ENCODE measurements at regions not wholly inside any gene's neighbourhood (a gene's known extent, or its start where the extent isn't known, plus 50 kb on each side); places are given as distances from the start of the nearest gene placed in this dataset.

DNA sequence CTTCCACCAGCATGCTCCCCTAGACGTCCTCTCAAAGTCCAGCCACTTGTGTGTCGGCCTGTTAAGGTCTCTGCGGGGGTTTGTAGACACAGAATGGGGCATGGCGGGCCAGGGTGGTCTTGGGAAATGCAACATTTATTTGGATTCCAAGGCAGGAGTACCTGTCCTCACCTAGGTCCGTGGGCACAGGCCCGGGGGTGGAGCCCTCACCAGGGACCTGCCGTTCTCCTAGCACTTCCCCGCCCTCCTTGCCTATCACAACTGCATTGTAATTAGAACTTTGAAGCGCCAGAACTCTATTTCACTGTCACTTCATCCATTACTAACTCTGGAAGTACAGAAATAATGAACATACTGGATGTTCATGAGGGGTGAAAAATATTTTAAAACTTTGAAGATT is 268.3 kb upstream of the ACTBL2 start:
- H3K79me2 ChIP-seq (ENCODE audit: insufficient read depth, low read length) = no peaks in the 10 kb centered on the region
- H3K27ac ChIP-seq (ENCODE audit: low read length) = no peak overlapping the region
- no peaks in the 10 kb centered on the region for H3K9me3 ChIP-seq (ENCODE audit: insufficient read depth, low read length, severe bottlenecking)
- H3K4me2 ChIP-seq (ENCODE audit: insufficient read depth, low read length) = no peak overlapping the region
- H3K27me3 ChIP-seq (ENCODE audit: insufficient read depth, low read length, poor library complexity) = peaks cover under 1% of the 10 kb centered on the region
- H3K4me1 ChIP-seq (ENCODE audit: insufficient read depth, low read length) = no peaks in the 10 kb centered on the region
- no peaks in the 10 kb centered on the region for H3K36me3 ChIP-seq (ENCODE audit: insufficient read depth, low read length)
- no peak overlapping the region for H2AFZ ChIP-seq (ENCODE audit: low read depth, low read length)
- H3K9ac ChIP-seq (ENCODE audit: low read depth, low read length) = no peak overlapping the region
- TF ChIP-seq, protein P1, sequence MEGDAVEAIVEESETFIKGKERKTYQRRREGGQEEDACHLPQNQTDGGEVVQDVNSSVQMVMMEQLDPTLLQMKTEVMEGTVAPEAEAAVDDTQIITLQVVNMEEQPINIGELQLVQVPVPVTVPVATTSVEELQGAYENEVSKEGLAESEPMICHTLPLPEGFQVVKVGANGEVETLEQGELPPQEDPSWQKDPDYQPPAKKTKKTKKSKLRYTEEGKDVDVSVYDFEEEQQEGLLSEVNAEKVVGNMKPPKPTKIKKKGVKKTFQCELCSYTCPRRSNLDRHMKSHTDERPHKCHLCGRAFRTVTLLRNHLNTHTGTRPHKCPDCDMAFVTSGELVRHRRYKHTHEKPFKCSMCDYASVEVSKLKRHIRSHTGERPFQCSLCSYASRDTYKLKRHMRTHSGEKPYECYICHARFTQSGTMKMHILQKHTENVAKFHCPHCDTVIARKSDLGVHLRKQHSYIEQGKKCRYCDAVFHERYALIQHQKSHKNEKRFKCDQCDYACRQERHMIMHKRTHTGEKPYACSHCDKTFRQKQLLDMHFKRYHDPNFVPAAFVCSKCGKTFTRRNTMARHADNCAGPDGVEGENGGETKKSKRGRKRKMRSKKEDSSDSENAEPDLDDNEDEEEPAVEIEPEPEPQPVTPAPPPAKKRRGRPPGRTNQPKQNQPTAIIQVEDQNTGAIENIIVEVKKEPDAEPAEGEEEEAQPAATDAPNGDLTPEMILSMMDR (IDR thresholded peaks at IDR 0.05; ENCODE audit: borderline replicate concordance, extremely low read depth, low read length, poor library complexity, severe bottlenecking) = no peak
- no peak for TF ChIP-seq EZH2 (IDR thresholded peaks at IDR 0.05; ENCODE audit: borderline replicate concordance, low read depth, low read length, severe bottlenecking)
- DNase-seq (no peak), ATAC-seq (ENCODE audit: insufficient read depth, low read depth) (no peak)
- no peak overlapping the region for H3K4me3 ChIP-seq (ENCODE audit: low read depth in 1 of 2, low read length in 2 of 2)
- H4K20me1 ChIP-seq (ENCODE audit: insufficient read depth, low read length) = no peaks in the 10 kb centered on the region

DNA sequence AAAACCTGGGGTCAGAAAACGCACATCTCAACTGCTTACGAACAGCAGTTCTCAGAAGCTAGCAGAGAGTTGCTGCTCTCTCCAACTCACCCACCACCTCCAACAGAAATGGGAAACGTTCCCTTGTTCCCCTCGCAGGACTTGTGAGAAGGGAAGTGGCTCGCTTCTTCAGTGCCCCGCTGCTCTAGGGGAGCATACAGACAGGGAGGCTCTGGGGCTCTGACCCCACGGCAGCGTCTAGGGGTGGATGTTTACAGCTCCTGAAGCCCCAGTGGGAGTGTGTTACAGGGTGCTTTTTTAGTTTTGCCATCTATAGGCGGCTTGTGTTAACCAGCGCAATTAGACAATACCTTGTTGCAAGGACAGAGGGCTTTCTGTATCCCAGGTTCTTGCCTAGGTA is 267.7 kb upstream of the ACTBL2 start:
- ATAC-seq (ENCODE audit: insufficient read depth, low read depth) = no peak
- TF ChIP-seq, protein P1 (IDR thresholded peaks at IDR 0.05; ENCODE audit: borderline replicate concordance, extremely low read depth, low read length, poor library complexity, severe bottlenecking) = no peak
- no peak for TF ChIP-seq EZH2 (IDR thresholded peaks at IDR 0.05; ENCODE audit: borderline replicate concordance, low read depth, low read length, severe bottlenecking)

DNA sequence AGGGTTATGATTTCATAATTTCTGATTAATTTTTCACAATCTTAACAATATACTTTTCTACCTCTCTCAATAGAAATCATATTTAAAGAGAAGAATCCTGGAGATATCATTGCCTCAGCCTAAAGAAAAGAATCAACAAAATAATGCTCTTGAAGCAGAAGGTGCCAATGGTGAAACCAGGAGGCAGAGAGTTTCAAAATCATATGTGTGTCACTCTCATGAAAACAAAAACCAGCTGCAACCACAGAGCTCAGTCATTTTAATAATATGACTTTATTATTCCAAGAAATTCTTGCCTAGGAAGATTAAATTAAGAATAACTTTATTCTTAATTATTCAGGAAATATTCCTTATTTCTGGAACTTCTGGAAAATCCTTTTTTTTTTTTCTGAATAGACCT is 266.8 kb upstream of the ACTBL2 start:
- H4K20me1 ChIP-seq (ENCODE audit: insufficient read depth, low read length) = no peaks in the 10 kb centered on the region
- H2AFZ ChIP-seq (ENCODE audit: low read depth, low read length) = no peak overlapping the region
- TF ChIP-seq EZH2 (IDR thresholded peaks at IDR 0.05; ENCODE audit: borderline replicate concordance, low read depth, low read length, severe bottlenecking) = no peak
- TF ChIP-seq, protein P1 (IDR thresholded peaks at IDR 0.05; ENCODE audit: borderline replicate concordance, extremely low read depth, low read length, poor library complexity, severe bottlenecking) = no peak
- no peaks in the 10 kb centered on the region for H3K79me2 ChIP-seq (ENCODE audit: insufficient read depth, low read length)
- H3K4me3 ChIP-seq (ENCODE audit: low read depth in 1 of 2, low read length in 2 of 2) = no peak overlapping the region
- DNase-seq = no peak
- no peaks in the 10 kb centered on the region for H3K36me3 ChIP-seq (ENCODE audit: insufficient read depth, low read length)
- H3K4me2 ChIP-seq (ENCODE audit: insufficient read depth, low read length) = no peak overlapping the region
- peaks cover 4% of the 10 kb centered on the region for H3K27me3 ChIP-seq (ENCODE audit: insufficient read depth, low read length, poor library complexity)
- no peaks in the 10 kb centered on the region for H3K4me1 ChIP-seq (ENCODE audit: insufficient read depth, low read length)
- ATAC-seq (ENCODE audit: insufficient read depth, low read depth) = no peak
- H3K9ac ChIP-seq (ENCODE audit: low read depth, low read length) = no peak overlapping the region
- no peak overlapping the region for H3K27ac ChIP-seq (ENCODE audit: low read length)
- no peaks in the 10 kb centered on the region for H3K9me3 ChIP-seq (ENCODE audit: insufficient read depth, low read length, severe bottlenecking)

More for the DNA sequence above, 267.7 kb upstream of the ACTBL2 start:
- no peaks in the 10 kb centered on the region for H3K79me2 ChIP-seq (ENCODE audit: insufficient read depth, low read length)
- H3K4me3 ChIP-seq (ENCODE audit: low read depth in 1 of 2, low read length in 2 of 2) = no peak overlapping the region
- H3K36me3 ChIP-seq (ENCODE audit: insufficient read depth, low read length) = no peaks in the 10 kb centered on the region
- no peaks in the 10 kb centered on the region for H3K4me1 ChIP-seq (ENCODE audit: insufficient read depth, low read length)
- no peaks in the 10 kb centered on the region for H4K20me1 ChIP-seq (ENCODE audit: insufficient read depth, low read length)
- H3K27ac ChIP-seq (ENCODE audit: low read length) = no peak overlapping the region
- peaks cover 4% of the 10 kb centered on the region for H3K27me3 ChIP-seq (ENCODE audit: insufficient read depth, low read length, poor library complexity)
- H3K4me2 ChIP-seq (ENCODE audit: insufficient read depth, low read length) = no peak overlapping the region
- no peak for DNase-seq
- no peak overlapping the region for H3K9ac ChIP-seq (ENCODE audit: low read depth, low read length)
- H3K9me3 ChIP-seq (ENCODE audit: insufficient read depth, low read length, severe bottlenecking) = no peaks in the 10 kb centered on the region
- no peak overlapping the region for H2AFZ ChIP-seq (ENCODE audit: low read depth, low read length)
